ENCODE measurements at regions not wholly inside any gene's neighbourhood (a gene's known extent, or its start where the extent isn't known, plus 50 kb on each side); places are given as distances from the start of the nearest gene placed in this dataset.

DNA sequence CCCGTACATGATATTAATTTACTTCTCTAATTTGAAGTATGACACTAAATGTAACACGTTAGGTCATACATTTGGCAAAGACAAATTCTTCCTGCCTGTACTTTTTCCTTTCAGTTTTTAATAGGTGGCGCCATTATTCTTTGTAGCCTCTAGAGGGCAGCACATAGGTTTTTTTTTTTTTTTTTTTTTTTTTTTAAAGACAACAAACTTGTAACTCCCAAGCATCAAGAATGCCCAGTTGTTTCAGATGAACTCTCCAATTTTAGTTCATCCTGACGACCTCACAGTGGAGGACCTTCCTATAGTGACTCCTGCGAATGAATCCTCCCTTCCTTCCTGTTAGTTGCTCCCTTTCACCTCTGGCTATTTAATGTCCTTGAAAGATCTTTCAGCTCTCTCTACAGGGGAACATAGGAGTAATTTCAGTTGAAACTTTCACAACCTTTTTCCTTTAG is 139.3 kb upstream of the HDAC9 start:
- TF ChIP-seq POLR2AphosphoS5 (IDR thresholded peaks at IDR 0.05; ENCODE audit: low read length) (no peak), EED (IDR thresholded peaks at IDR 0.05; ENCODE audit: low read depth) (no peak), SPI1 (IDR thresholded peaks at IDR 0.05; ENCODE audit: borderline replicate concordance, insufficient read depth, low read depth, low read length) (no peak), HDAC2 (IDR thresholded peaks at IDR 0.05) (no peak), JUND (IDR thresholded peaks at IDR 0.05; ENCODE audit: low read depth, low read length) (no peak), NRF1 (conservative IDR thresholded peaks at IDR 0.05; ENCODE audit: low read depth, low read length) (no peak), POLR2A (IDR thresholded peaks at IDR 0.05; ENCODE audit: low read depth, low read length) (no peak), EZH2 (IDR thresholded peaks at IDR 0.05; ENCODE audit: borderline replicate concordance, control insufficient read depth, low read depth, low read length) (no peak), IKZF2 (IDR thresholded peaks at IDR 0.05) (no peak)
